Mesenchymal stem cell (in vitro differentiated cells and primary cell): ENCODE measurements at regions not wholly inside any gene's neighbourhood (a gene's known extent, or its start where the extent isn't known, plus 50 kb on each side); places are given as distances from the start of the nearest gene placed in this dataset.
A peak's percentile ranks its signal among the peaks of the same experiment; 100 is the strongest.
"Not testable (repeated sequence)": the region's sequence is repeated elsewhere in the genome, so short reads cannot be mapped to it uniquely, and the experiment has no call there.

ENCODE experiments used
- DNase-seq: peaks from one replicate; pipeline ENCODE4 v3.0.0-alpha.2; 2013
- H2AFZ ChIP-seq: one replicate; pipeline ENCODE4 v1.6.1; 2013; ENCODE audit warnings: low read depth, mild to moderate bottlenecking, control low read depth, inconsistent platforms, low read length, moderate library complexity
- H2AK5ac ChIP-seq: 2 replicates; pipeline ENCODE4 v1.6.1; 2013; ENCODE audit warnings: low read length, moderate library complexity, mild to moderate bottlenecking, inconsistent platforms; ENCODE audit not compliant: severe bottlenecking
- H2BK120ac ChIP-seq: one replicate; pipeline ENCODE4 v1.6.1; 2013; ENCODE audit warnings: low read depth, mild to moderate bottlenecking, inconsistent platforms, low read length, moderate library complexity
- H2BK12ac ChIP-seq, 2 experiments: one replicate each; pipeline ENCODE4 v1.6.1; 2013; ENCODE audit warnings: inconsistent platforms in 2 of 2, low read length in 2 of 2, mild to moderate bottlenecking in 2 of 2, moderate library complexity in 2 of 2, control low read depth in 1 of 2
- H2BK15ac ChIP-seq: one replicate; pipeline ENCODE4 v1.6.1; 2013; ENCODE audit warnings: mild to moderate bottlenecking, low read depth, inconsistent platforms; ENCODE audit not compliant: poor library complexity, severe bottlenecking
- H2BK5ac ChIP-seq: 2 replicates; pipeline ENCODE4 v1.6.1; 2013; ENCODE audit warnings: low read depth, mild to moderate bottlenecking, low read length, control low read depth, inconsistent platforms; ENCODE audit not compliant: poor library complexity, severe bottlenecking
- H3K14ac ChIP-seq, 2 experiments: one replicate each; pipeline ENCODE4 v1.6.1; 2013; ENCODE audit warnings: inconsistent platforms in 2 of 2, low read length in 2 of 2, control low read depth in 1 of 2, mild to moderate bottlenecking in 1 of 2, moderate library complexity in 1 of 2
- H3K18ac ChIP-seq, 2 experiments: one replicate each; pipeline ENCODE4 v1.6.1; 2013; ENCODE audit warnings: inconsistent platforms in 2 of 2, low read length in 2 of 2, control low read depth in 1 of 2, low read depth in 1 of 2, mild to moderate bottlenecking in 1 of 2
- H3K23ac ChIP-seq, 2 experiments: one replicate each; pipeline ENCODE4 v1.6.1; 2013; ENCODE audit warnings: inconsistent platforms in 2 of 2, low read length in 2 of 2, mild to moderate bottlenecking in 2 of 2, moderate library complexity in 2 of 2, control low read depth in 1 of 2
- H3K27ac ChIP-seq: 2 replicates; pipeline ENCODE4 v1.5.1; 2013; ENCODE audit warnings: mild to moderate bottlenecking, moderate library complexity, low read length, control low read depth, inconsistent platforms; ENCODE audit not compliant: poor library complexity, severe bottlenecking
- H3K27me3 ChIP-seq, 2 experiments: 2 replicates each; pipeline versions ENCODE4 v1.6.1 to v1.7.0; 2013; ENCODE audit warnings: low read length in 2 of 2, mild to moderate bottlenecking in 2 of 2, moderate library complexity in 2 of 2, control low read depth in 1 of 2, inconsistent platforms in 1 of 2; ENCODE audit not compliant: control insufficient read depth in 1 of 2, insufficient read depth in 1 of 2
- H3K36me3 ChIP-seq, 2 experiments: 2 replicates each; pipeline versions ENCODE4 v1.6.1 to v1.7.0; 2013; ENCODE audit warnings: low read length in 2 of 2, control low read depth in 1 of 2, inconsistent platforms in 1 of 2, low read depth in 1 of 2, mild to moderate bottlenecking in 1 of 2; ENCODE audit not compliant: insufficient read depth in 2 of 2, control insufficient read depth in 1 of 2
- H3K4ac ChIP-seq, 2 experiments: one replicate each; pipeline ENCODE4 v1.6.1; 2013; ENCODE audit warnings: inconsistent platforms in 2 of 2, low read length in 2 of 2, mild to moderate bottlenecking in 2 of 2, moderate library complexity in 2 of 2, control low read depth in 1 of 2, low read depth in 1 of 2
- H3K4me1 ChIP-seq: 2 replicates; pipeline ENCODE4 v1.6.1; 2013; ENCODE audit warnings: low read depth, low read length, control low read depth; ENCODE audit not compliant: control insufficient read depth, insufficient read depth
- H3K4me2 ChIP-seq: 2 replicates; pipeline ENCODE4 v1.6.1; 2013; ENCODE audit warnings: low read length, mild to moderate bottlenecking, inconsistent platforms; ENCODE audit not compliant: poor library complexity, severe bottlenecking
- H3K4me3 ChIP-seq, 2 experiments: 2 replicates each; pipeline versions ENCODE4 v1.5.1 to v1.7.0; 2013; ENCODE audit warnings: low read length in 2 of 2, mild to moderate bottlenecking in 2 of 2, control low read depth in 1 of 2, low read depth in 1 of 2; ENCODE audit not compliant: insufficient read depth in 1 of 2
- H3K79me1 ChIP-seq: replicated peaks from 2 replicates; pipeline ENCODE4 v1.6.1; 2013; ENCODE audit warnings: mild to moderate bottlenecking, control low read depth, low read length, inconsistent platforms; ENCODE audit not compliant: poor library complexity, severe bottlenecking
- H3K9ac ChIP-seq: 2 replicates; pipeline ENCODE4 v1.7.0; 2013; ENCODE audit warnings: mild to moderate bottlenecking, low read length, moderate library complexity
- H3K9me3 ChIP-seq: 2 replicates; pipeline ENCODE4 v1.7.0; 2013; ENCODE audit warnings: mild to moderate bottlenecking, low read length; ENCODE audit not compliant: control insufficient read depth
- H4K8ac ChIP-seq: one replicate; pipeline ENCODE4 v1.6.1; 2013; ENCODE audit warnings: inconsistent platforms, mild to moderate bottlenecking, low read length, moderate library complexity
- H4K91ac ChIP-seq: one replicate; pipeline ENCODE4 v1.6.1; 2013; ENCODE audit warnings: mild to moderate bottlenecking, low read length, inconsistent platforms
- WGBS: methylation state at CpG from one replicate; pipeline ENCODE4 v1.1.7; 2013; ENCODE audit warnings: mixed read lengths; 5-methylcytosine and 5-hydroxymethylcytosine counted together

GRCh38 chr1:212167098-212167497 lies 118.1 kb upstream of the PPP2R5A start:
- 46% methylated on average over 7 of the region's 7 CpGs for WGBS
- no peak overlapping the region for H4K8ac ChIP-seq
- no peak overlapping the region for H2AK5ac ChIP-seq
- peak overlapping the region in 1 of 2 experiments; percentile 57 for H3K18ac ChIP-seq
- peak; percentile 86 for DNase-seq
- no peak overlapping the region for H2BK15ac ChIP-seq
- no peak overlapping the region for H2BK120ac ChIP-seq
- no peaks in the 10 kb centered on the region for H3K36me3 ChIP-seq
- H4K91ac ChIP-seq: no peak overlapping the region
- H3K27me3 ChIP-seq: no peaks in the 10 kb centered on the region
- peak overlapping the region in 1 of 2 experiments; percentile 88 for H3K14ac ChIP-seq
- H2AFZ ChIP-seq: no peak overlapping the region
- no peak overlapping the region for H3K9ac ChIP-seq
- H3K4me1 ChIP-seq: peaks cover 10% of the 10 kb centered on the region
- no peak overlapping the region for H3K27ac ChIP-seq
- no peaks in the 10 kb centered on the region for H3K79me1 ChIP-seq
- no peak overlapping the region for H3K4me3 ChIP-seq
- H3K4me2 ChIP-seq: no peak overlapping the region
- no peak overlapping the region for H3K4ac ChIP-seq
- no peaks in the 10 kb centered on the region for H3K9me3 ChIP-seq
- H3K23ac ChIP-seq: no peak overlapping the region
- peak overlapping the region in 1 of 2 experiments; percentile 15 for H2BK12ac ChIP-seq
- H2BK5ac ChIP-seq: no peak overlapping the region

GRCh38 chr1:212173567-212173966 lies 111.6 kb upstream of the PPP2R5A start:
- Histone ChIP-seq H2BK5ac (no peak overlapping the region), H2AK5ac (no peak overlapping the region)
- 94% methylated on average over 3 of the region's 3 CpGs for WGBS

DNA sequence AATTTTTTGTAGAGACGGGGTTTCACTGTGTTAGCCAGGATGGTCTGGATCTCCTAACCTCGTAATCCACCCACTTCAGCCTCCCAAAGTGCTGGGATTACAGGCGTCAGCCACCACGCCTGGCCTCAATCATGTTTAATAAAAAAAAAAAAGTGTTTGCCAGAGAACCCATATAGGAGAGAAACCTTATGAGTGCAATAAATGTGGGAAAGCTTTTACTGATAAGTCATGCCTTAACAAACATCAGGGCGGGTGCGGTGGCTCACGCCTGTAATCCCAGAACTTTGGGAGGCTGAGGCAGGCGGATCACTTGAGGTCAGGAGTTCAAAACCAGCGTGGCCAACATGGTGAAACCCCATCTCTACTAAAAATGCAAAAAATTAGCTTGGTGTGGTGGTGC lies 110.9 kb upstream of the PPP2R5A start:
- H2BK120ac ChIP-seq, H4K91ac ChIP-seq, H3K27me3 ChIP-seq, H3K23ac ChIP-seq, H3K4me3 ChIP-seq, H3K79me1 ChIP-seq, H3K36me3 ChIP-seq, H3K4me1 ChIP-seq, DNase-seq, H2AK5ac ChIP-seq, H4K8ac ChIP-seq, H3K14ac ChIP-seq, H2AFZ ChIP-seq, H2BK15ac ChIP-seq, H3K18ac ChIP-seq, H2BK12ac ChIP-seq, H3K4me2 ChIP-seq, H3K4ac ChIP-seq, H3K9ac ChIP-seq, H2BK5ac ChIP-seq, H3K9me3 ChIP-seq, H3K27ac ChIP-seq: not testable (repeated sequence)
- WGBS: 95% methylated on average over 8 of the region's 9 CpGs

More at GRCh38 chr1:212173567-212173966, 111.6 kb upstream of the PPP2R5A start:
- H2BK120ac ChIP-seq: no peak overlapping the region
- no peaks in the 10 kb centered on the region for H3K9me3 ChIP-seq
- no peaks in the 10 kb centered on the region for H3K79me1 ChIP-seq
- H2BK12ac ChIP-seq: no peak overlapping the region
- H3K4ac ChIP-seq: no peak overlapping the region
- H3K36me3 ChIP-seq: no peaks in the 10 kb centered on the region
- no peak overlapping the region for H3K27ac ChIP-seq
- no peak overlapping the region for H4K91ac ChIP-seq
- no peak overlapping the region for H3K9ac ChIP-seq
- H4K8ac ChIP-seq: no peak overlapping the region
- H3K23ac ChIP-seq: no peak overlapping the region
- H3K4me1 ChIP-seq: no peaks in the 10 kb centered on the region
- H3K4me2 ChIP-seq: no peak overlapping the region
- no peak overlapping the region for H3K4me3 ChIP-seq
- no peaks in the 10 kb centered on the region for H3K27me3 ChIP-seq
- no peak overlapping the region for H2AFZ ChIP-seq
- no peak overlapping the region for H3K14ac ChIP-seq
- no peak overlapping the region for H3K18ac ChIP-seq
- no peak for DNase-seq
- H2BK15ac ChIP-seq: no peak overlapping the region

DNA sequence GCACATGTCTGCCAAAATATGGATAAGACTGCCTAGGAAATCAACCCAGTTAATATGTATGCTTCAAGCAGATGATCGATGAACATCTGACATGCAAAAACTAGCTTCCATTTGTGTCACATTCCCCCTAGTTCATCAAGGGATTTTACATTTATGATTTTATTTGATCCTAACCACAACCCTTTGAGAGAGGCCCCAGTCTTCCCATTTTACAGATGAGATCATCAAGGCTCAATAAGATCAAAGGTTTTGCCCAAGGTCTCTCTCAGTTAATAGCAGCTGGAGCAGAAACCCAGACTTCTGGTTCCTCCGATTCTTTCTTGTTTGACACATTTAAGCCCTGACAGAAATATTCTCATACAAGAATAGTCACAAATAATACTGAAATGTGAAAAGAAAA lies 107.7 kb upstream of the PPP2R5A start:
- DNase-seq: no peak
- no peak overlapping the region for H3K4me2 ChIP-seq
- H4K8ac ChIP-seq: no peak overlapping the region
- no peak overlapping the region for H3K4ac ChIP-seq
- no peak overlapping the region for H3K4me3 ChIP-seq
- H2AFZ ChIP-seq: no peak overlapping the region
- H3K27ac ChIP-seq: no peak overlapping the region
- H2BK12ac ChIP-seq: no peak overlapping the region
- no peak overlapping the region for H3K23ac ChIP-seq
- no peak overlapping the region for H3K14ac ChIP-seq
- no peak overlapping the region for H3K18ac ChIP-seq
- no peaks in the 10 kb centered on the region for H3K36me3 ChIP-seq
- 98% methylated on average over 1 of the region's 2 CpGs for WGBS
- H3K9ac ChIP-seq: no peak overlapping the region
- H3K27me3 ChIP-seq: no peaks in the 10 kb centered on the region
- no peak overlapping the region for H2BK15ac ChIP-seq
- H2BK120ac ChIP-seq: no peak overlapping the region
- H3K9me3 ChIP-seq: no peaks in the 10 kb centered on the region
- no peak overlapping the region for H4K91ac ChIP-seq
- H2BK5ac ChIP-seq: no peak overlapping the region
- peaks cover 8% of the 10 kb centered on the region for H3K4me1 ChIP-seq
- no peaks in the 10 kb centered on the region for H3K79me1 ChIP-seq
- H2AK5ac ChIP-seq: no peak overlapping the region
